ENCODE measurements at regions not wholly inside any gene's neighbourhood (a gene's known extent, or its start where the extent isn't known, plus 50 kb on each side); places are given as distances from the start of the nearest gene placed in this dataset.

DNA sequence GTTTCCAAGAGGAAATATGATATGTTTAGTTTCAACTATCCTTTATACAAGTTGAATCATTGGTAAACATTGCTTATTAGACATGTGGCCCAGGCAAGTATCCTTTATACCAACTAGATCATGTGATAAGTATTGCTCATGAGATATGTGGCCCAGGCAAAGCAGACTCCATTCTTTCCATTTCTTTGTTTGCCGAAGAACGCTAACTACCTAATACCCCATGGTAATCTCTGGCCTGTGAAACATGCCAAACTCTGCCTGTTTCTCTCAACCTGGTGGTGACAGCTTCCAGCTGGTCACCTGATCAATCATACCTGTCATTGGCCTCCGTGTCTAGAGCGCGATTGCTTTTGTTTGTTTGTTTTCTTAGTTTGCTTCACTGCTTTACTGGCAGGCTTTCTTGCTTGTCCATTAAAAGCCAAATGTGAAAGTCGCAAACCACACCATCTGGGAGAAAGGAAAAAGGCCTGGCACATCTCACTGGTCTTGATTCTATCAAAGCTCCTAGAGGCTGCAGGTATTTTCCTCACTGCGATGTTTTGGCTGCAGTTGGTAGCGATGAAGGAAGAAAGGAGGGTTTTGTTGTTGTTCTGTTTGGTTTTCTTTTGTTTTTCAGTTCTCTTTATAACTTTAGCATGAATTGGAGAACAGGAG lies 686.2 kb downstream of the KCNJ2 start:
- whole genome bisulfite sequencing (ENCODE audit: extremely low coverage, insufficient coverage, insufficient read length): no CpG with 5 or more reads among the region's 8 CpGs

DNA sequence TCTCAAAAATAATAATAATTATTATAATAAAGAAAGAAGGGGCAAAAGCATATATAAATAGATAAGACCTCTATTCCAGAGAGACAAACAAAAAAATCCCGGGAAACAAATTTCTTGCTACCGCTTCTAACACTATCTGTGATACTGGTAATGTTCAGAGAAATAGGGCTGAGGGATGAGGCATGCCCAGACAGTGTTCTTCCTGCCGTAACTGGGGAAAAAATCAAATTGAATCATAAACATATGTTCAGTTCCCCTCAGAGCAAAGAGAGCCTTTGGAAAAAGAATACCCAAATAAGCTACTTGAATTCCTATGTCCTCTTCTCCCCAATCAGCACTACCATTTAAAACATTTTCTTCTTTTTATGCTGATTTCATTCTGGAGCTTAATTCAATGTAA lies 688.0 kb downstream of the KCNJ2 start:
- Histone ChIP-seq H4K12ac (ENCODE audit: low read depth, low read length) (no peak overlapping the region), H3K27me3 (ENCODE audit: insufficient read depth, low read length) (no peaks in the 10 kb centered on the region), H3K4me2 (ENCODE audit: low read length) (no peak overlapping the region), H4K8ac (ENCODE audit: low read depth, low read length) (no peak overlapping the region), H3K79me2 (ENCODE audit: control insufficient read depth, insufficient read depth, low read length, poor library complexity) (no peaks in the 10 kb centered on the region), H2BK120ac (ENCODE audit: insufficient read depth, low read length, poor library complexity) (no peak overlapping the region), H4K91ac (ENCODE audit: low read depth, low read length) (no peak overlapping the region), H2BK12ac (ENCODE audit: low read length) (no peak overlapping the region), H3K4me1 (ENCODE audit: control insufficient read depth in 1 of 2, insufficient read depth in 2 of 2, low read length in 2 of 2) (peaks cover 4 to 5% of the 10 kb centered on the region in 2 experiments), H2BK5ac (ENCODE audit: low read depth, low read length, poor library complexity) (no peak overlapping the region), H3K18ac (ENCODE audit: low read length) (no peak overlapping the region), H3K79me1 (ENCODE audit: low read length) (peaks cover 5% of the 10 kb centered on the region), H3K9me3 (ENCODE audit: insufficient read depth, low read depth, low read length) (peaks cover 6% of the 10 kb centered on the region), H3K23ac (ENCODE audit: low read length) (no peak overlapping the region), H3K9ac (ENCODE audit: low read length) (no peak overlapping the region), H2AFZ (ENCODE audit: insufficient read depth, low read length, poor library complexity) (no peak overlapping the region), H3K4ac (ENCODE audit: low read depth, low read length) (no peak overlapping the region), H3K4me3 (ENCODE audit: low read depth, low read length) (no peak overlapping the region), H3K36me3 (ENCODE audit: control insufficient read depth in 1 of 2, insufficient read depth in 2 of 2, low read length in 2 of 2) (no peaks in the 10 kb centered on the region), H3K27ac (ENCODE audit: low read depth, low read length) (no peak overlapping the region), H2AK5ac (ENCODE audit: low read length) (no peak overlapping the region), H3K14ac (ENCODE audit: low read length) (no peak overlapping the region)
- WGBS (ENCODE audit: extremely low coverage, insufficient coverage, insufficient read length): no CpG with 5 or more reads among the region's 3 CpGs
- DNase-seq: no peak

More for the DNA sequence above, 686.2 kb downstream of the KCNJ2 start:
- no peak overlapping the region for H4K91ac ChIP-seq (ENCODE audit: low read depth, low read length)
- H3K14ac ChIP-seq (ENCODE audit: low read length): no peak overlapping the region
- no peak overlapping the region for H3K18ac ChIP-seq (ENCODE audit: low read length)
- no peaks in the 10 kb centered on the region for H3K36me3 ChIP-seq (ENCODE audit: control insufficient read depth in 1 of 2, insufficient read depth in 2 of 2, low read length in 2 of 2)
- H2BK5ac ChIP-seq (ENCODE audit: low read depth, low read length, poor library complexity): no peak overlapping the region
- H3K9me3 ChIP-seq (ENCODE audit: insufficient read depth, low read depth, low read length): no peaks in the 10 kb centered on the region
- H3K23ac ChIP-seq (ENCODE audit: low read length): no peak overlapping the region
- no peak overlapping the region for H2BK120ac ChIP-seq (ENCODE audit: insufficient read depth, low read length, poor library complexity)
- H4K12ac ChIP-seq (ENCODE audit: low read depth, low read length): no peak overlapping the region
- no peak overlapping the region for H4K8ac ChIP-seq (ENCODE audit: low read depth, low read length)
- H3K27me3 ChIP-seq (ENCODE audit: insufficient read depth, low read length): no peaks in the 10 kb centered on the region
- H3K9ac ChIP-seq (ENCODE audit: low read length): no peak overlapping the region
- H3K4me3 ChIP-seq (ENCODE audit: low read depth, low read length): no peak overlapping the region
- H3K27ac ChIP-seq (ENCODE audit: low read depth, low read length): peak overlapping the region; percentile 68
- H3K4ac ChIP-seq (ENCODE audit: low read depth, low read length): no peak overlapping the region
- H3K4me2 ChIP-seq (ENCODE audit: low read length): no peak overlapping the region
- no peak overlapping the region for H2BK12ac ChIP-seq (ENCODE audit: low read length)
- H3K79me2 ChIP-seq (ENCODE audit: control insufficient read depth, insufficient read depth, low read length, poor library complexity): no peaks in the 10 kb centered on the region
- DNase-seq: peak in 1 of 2 donors; percentile 13
- peaks cover 5% of the 10 kb centered on the region for H3K79me1 ChIP-seq (ENCODE audit: low read length)
- no peak overlapping the region for H2AFZ ChIP-seq (ENCODE audit: insufficient read depth, low read length, poor library complexity)
- peaks cover 4 to 5% of the 10 kb centered on the region in 2 experiments for H3K4me1 ChIP-seq (ENCODE audit: control insufficient read depth in 1 of 2, insufficient read depth in 2 of 2, low read length in 2 of 2)
- H2AK5ac ChIP-seq (ENCODE audit: low read length): no peak overlapping the region

DNA sequence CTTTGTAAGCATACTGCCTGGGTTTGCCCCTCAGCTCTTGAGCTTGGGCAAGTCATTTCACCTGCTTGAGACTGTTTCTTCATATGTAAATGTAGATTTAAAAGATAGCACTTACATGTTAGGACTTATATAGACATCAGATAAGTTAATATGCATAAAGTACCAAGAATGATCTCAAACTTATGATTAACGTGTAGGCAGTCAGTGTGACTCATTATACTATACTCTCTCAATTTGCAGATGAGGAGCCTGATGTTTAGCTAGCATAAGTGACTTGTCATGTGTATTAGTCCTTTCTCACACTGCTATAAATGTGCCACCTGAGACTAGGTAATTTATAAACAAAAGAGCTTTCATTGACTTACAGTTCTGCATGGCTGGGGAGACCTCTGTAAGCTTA lies 690.5 kb downstream of the KCNJ2 start:
- Histone ChIP-seq H3K4me3 (ENCODE audit: low read depth, low read length) (no peak overlapping the region), H2AFZ (ENCODE audit: insufficient read depth, low read length, poor library complexity) (no peak overlapping the region), H3K14ac (ENCODE audit: low read length) (no peak overlapping the region), H4K91ac (ENCODE audit: low read depth, low read length) (no peak overlapping the region), H3K9me3 (ENCODE audit: insufficient read depth, low read depth, low read length) (peaks cover 6% of the 10 kb centered on the region), H3K9ac (ENCODE audit: low read length) (no peak overlapping the region), H4K12ac (ENCODE audit: low read depth, low read length) (no peak overlapping the region), H3K4me1 (ENCODE audit: control insufficient read depth in 1 of 2, insufficient read depth in 2 of 2, low read length in 2 of 2) (peaks cover 4 to 5% of the 10 kb centered on the region in 2 experiments), H2BK12ac (ENCODE audit: low read length) (no peak overlapping the region), H4K8ac (ENCODE audit: low read depth, low read length) (no peak overlapping the region), H3K18ac (ENCODE audit: low read length) (no peak overlapping the region), H3K79me2 (ENCODE audit: control insufficient read depth, insufficient read depth, low read length, poor library complexity) (no peaks in the 10 kb centered on the region), H3K23ac (ENCODE audit: low read length) (no peak overlapping the region), H2AK5ac (ENCODE audit: low read length) (no peak overlapping the region), H3K79me1 (ENCODE audit: low read length) (peaks cover 5% of the 10 kb centered on the region), H2BK5ac (ENCODE audit: low read depth, low read length, poor library complexity) (no peak overlapping the region), H2BK120ac (ENCODE audit: insufficient read depth, low read length, poor library complexity) (no peak overlapping the region), H3K27ac (ENCODE audit: low read depth, low read length) (no peak overlapping the region), H3K4me2 (ENCODE audit: low read length) (no peak overlapping the region), H3K36me3 (ENCODE audit: control insufficient read depth in 1 of 2, insufficient read depth in 2 of 2, low read length in 2 of 2) (no peaks in the 10 kb centered on the region), H3K4ac (ENCODE audit: low read depth, low read length) (no peak overlapping the region), H3K27me3 (ENCODE audit: insufficient read depth, low read length) (no peaks in the 10 kb centered on the region)
- no peak for DNase-seq
- no CpG with 5 or more reads among the region's 1 CpG for WGBS (ENCODE audit: extremely low coverage, insufficient coverage, insufficient read length)

DNA sequence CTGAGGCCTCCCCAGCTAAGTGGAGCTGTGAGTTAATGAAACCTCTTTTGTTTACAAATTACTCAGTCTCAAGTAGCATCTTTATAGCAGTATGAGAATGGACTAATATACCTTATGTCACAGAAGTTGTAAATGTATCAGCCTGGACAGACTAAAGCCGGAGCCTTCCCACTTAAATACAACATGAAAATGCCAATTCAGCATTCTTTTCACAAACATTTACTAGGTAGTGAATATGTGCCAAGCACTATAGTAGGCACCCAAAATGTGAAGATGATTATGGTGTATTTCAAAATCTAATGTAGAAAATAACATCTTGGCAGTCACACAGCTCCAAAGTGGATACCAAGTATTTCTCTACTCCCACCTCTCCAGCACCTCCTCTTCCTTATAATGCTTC lies 693.0 kb downstream of the KCNJ2 start:
- no peak overlapping the region for H2BK5ac ChIP-seq (ENCODE audit: low read depth, low read length, poor library complexity)
- no peak overlapping the region for H2BK12ac ChIP-seq (ENCODE audit: low read length)
- WGBS (ENCODE audit: extremely low coverage, insufficient coverage, insufficient read length): no CpG with 5 or more reads among the region's 1 CpG
- no peaks in the 10 kb centered on the region for H3K4me1 ChIP-seq (ENCODE audit: control insufficient read depth in 1 of 2, insufficient read depth in 2 of 2, low read length in 2 of 2)
- H3K23ac ChIP-seq (ENCODE audit: low read length): no peak overlapping the region
- peaks cover 6% of the 10 kb centered on the region for H3K9me3 ChIP-seq (ENCODE audit: insufficient read depth, low read depth, low read length)
- H2AFZ ChIP-seq (ENCODE audit: insufficient read depth, low read length, poor library complexity): no peak overlapping the region
- H3K79me2 ChIP-seq (ENCODE audit: control insufficient read depth, insufficient read depth, low read length, poor library complexity): no peaks in the 10 kb centered on the region
- H3K9ac ChIP-seq (ENCODE audit: low read length): no peak overlapping the region
- no peaks in the 10 kb centered on the region for H3K36me3 ChIP-seq (ENCODE audit: control insufficient read depth in 1 of 2, insufficient read depth in 2 of 2, low read length in 2 of 2)
- no peak overlapping the region for H4K12ac ChIP-seq (ENCODE audit: low read depth, low read length)
- DNase-seq: no peak
- no peak overlapping the region for H2BK120ac ChIP-seq (ENCODE audit: insufficient read depth, low read length, poor library complexity)
- no peak overlapping the region for H3K18ac ChIP-seq (ENCODE audit: low read length)
- H3K27ac ChIP-seq (ENCODE audit: low read depth, low read length): no peak overlapping the region
- H4K91ac ChIP-seq (ENCODE audit: low read depth, low read length): no peak overlapping the region
- no peak overlapping the region for H3K4me3 ChIP-seq (ENCODE audit: low read depth, low read length)
- no peak overlapping the region for H4K8ac ChIP-seq (ENCODE audit: low read depth, low read length)
- H3K79me1 ChIP-seq (ENCODE audit: low read length): no peaks in the 10 kb centered on the region
- no peak overlapping the region for H3K14ac ChIP-seq (ENCODE audit: low read length)
- no peak overlapping the region for H2AK5ac ChIP-seq (ENCODE audit: low read length)
- H3K4me2 ChIP-seq (ENCODE audit: low read length): no peak overlapping the region
- no peak overlapping the region for H3K4ac ChIP-seq (ENCODE audit: low read depth, low read length)
- H3K27me3 ChIP-seq (ENCODE audit: insufficient read depth, low read length): no peaks in the 10 kb centered on the region
